GM12892 (cell line): ENCODE measurements at regions not wholly inside any gene's neighbourhood (a gene's known extent, or its start where the extent isn't known, plus 50 kb on each side); places are given as distances from the start of the nearest gene placed in this dataset.

Source experiments
- POLR2A ChIP-seq: IDR thresholded peaks from 2 replicates; pipeline ENCODE4 v1.6.1; 2011; ENCODE audit warnings: low read depth, low read length, control low read depth
- POLR2AphosphoS5 ChIP-seq: IDR thresholded peaks from 2 replicates; pipeline ENCODE4 v1.6.1; 2011; ENCODE audit warnings: low read depth, low read length, control low read depth
- TAF1 ChIP-seq: IDR thresholded peaks from 2 replicates; pipeline ENCODE4 v1.6.1; 2011; ENCODE audit warnings: low read depth, mild to moderate bottlenecking, control low read depth, low read length, borderline replicate concordance

DNA sequence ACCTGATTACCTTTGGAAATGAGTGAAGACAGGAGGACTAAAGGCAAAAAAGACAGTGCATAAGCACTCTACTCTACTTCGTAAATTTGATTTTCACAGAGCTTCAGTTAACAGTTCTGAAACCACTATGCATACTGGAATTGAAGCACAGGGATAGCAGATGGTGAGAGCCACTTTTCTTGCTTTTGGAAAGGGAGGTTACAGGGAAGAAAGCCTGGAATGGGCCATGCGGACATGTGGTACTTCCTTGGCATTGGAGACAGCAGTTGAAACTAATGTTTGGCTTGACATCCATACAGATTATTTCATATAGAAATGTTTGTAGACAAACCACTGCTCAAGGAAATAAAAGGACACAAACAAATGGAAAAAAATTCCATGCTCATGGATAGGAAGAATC is 585.6 kb upstream of the RAB6C start:
- TF ChIP-seq TAF1 (no peak), POLR2AphosphoS5 (no peak), POLR2A (no peak)
